Inflammatory macrophage treated with lipopolysaccharide for 1 hour (primary cell): ENCODE measurements at regions not wholly inside any gene's neighbourhood (a gene's known extent, or its start where the extent isn't known, plus 50 kb on each side); places are given as distances from the start of the nearest gene placed in this dataset.
A peak's percentile ranks its signal among the peaks of the same experiment; 100 is the strongest.

Experiments used
- DNase-seq, 2 donors: peaks; one replicate each; pipeline ENCODE4 v3.0.0-alpha.2; 2020 to 2022

GRCh38 chr5:71865665-71866320 is 146.7 kb downstream of the CARTPT start:
- no peak for DNase-seq

- no peak for DNase-seq
Observed at GRCh38 chr5:71872311-71872864, 153.3 kb downstream of the CARTPT start.

- no peak for DNase-seq
Observed at GRCh38 chr5:71873191-71873591, 154.1 kb downstream of the CARTPT start.

- no peak for DNase-seq
Observed at GRCh38 chr5:71874521-71874920, 155.4 kb downstream of the CARTPT start.

- DNase-seq = no peak
Observed at GRCh38 chr5:71877511-71877910, 158.4 kb downstream of the CARTPT start.

- no peak for DNase-seq
Observed at GRCh38 chr5:71880536-71880935, 161.5 kb downstream of the CARTPT start.

- DNase-seq = no peak
Observed at GRCh38 chr5:71882826-71883741, 164.0 kb downstream of the CARTPT start.

GRCh38 chr5:71883742-71884103 is 164.6 kb downstream of the CARTPT start:
- DNase-seq = no peak

- DNase-seq = no peak
Observed at GRCh38 chr5:71884926-71885325, 165.9 kb downstream of the CARTPT start.

- DNase-seq = no peak
Observed at GRCh38 chr5:71886406-71886805, 167.3 kb downstream of the CARTPT start.

GRCh38 chr5:71887680-71888079 is 168.6 kb downstream of the CARTPT start:
- peak; percentile 48 for DNase-seq

- DNase-seq = no peak
Observed at GRCh38 chr5:71891406-71891805, 172.3 kb downstream of the CARTPT start.

GRCh38 chr5:71891856-71892255 is 172.8 kb downstream of the CARTPT start:
- no peak for DNase-seq

- DNase-seq = no peak
Observed at GRCh38 chr5:71892641-71893365, 173.7 kb downstream of the CARTPT start.

- DNase-seq = no peak
Observed at GRCh38 chr5:71893451-71893850, 174.4 kb downstream of the CARTPT start.

- DNase-seq = no peak
Observed at GRCh38 chr5:71894091-71894490, 175.0 kb downstream of the CARTPT start.

GRCh38 chr5:71895546-71895945 is 176.5 kb downstream of the CARTPT start:
- DNase-seq = no peak

- no peak for DNase-seq
Observed at GRCh38 chr5:71899865-71900342, 180.8 kb downstream of the CARTPT start.

GRCh38 chr5:71903808-71904207 is 184.7 kb downstream of the CARTPT start:
- no peak for DNase-seq

GRCh38 chr5:71904852-71905251 is 185.8 kb downstream of the CARTPT start:
- no peak for DNase-seq

GRCh38 chr5:71905834-71906711 is 187.0 kb downstream of the CARTPT start:
- no peak for DNase-seq

GRCh38 chr5:71907001-71907588 is 188.0 kb downstream of the CARTPT start:
- DNase-seq = no peak
